ENCODE measurements at regions not wholly inside any gene's neighbourhood (a gene's known extent, or its start where the extent isn't known, plus 50 kb on each side); places are given as distances from the start of the nearest gene placed in this dataset.

GRCh38 chr9:79780559-79780958 is 208.8 kb downstream of the TLE4 start:
- Histone ChIP-seq H4K20me1 (ENCODE audit: insufficient read depth, low read length) (no peaks in the 10 kb centered on the region), H3K36me3 (replicated peaks; ENCODE audit: insufficient read depth, low read length) (no peaks in the 10 kb centered on the region), H3K27ac (ENCODE audit: low read length) (no peak overlapping the region), H3K9me3 (replicated peaks; ENCODE audit: insufficient read depth, low read length) (no peaks in the 10 kb centered on the region; the same call in 1 of the 2 replicates), H2AFZ (ENCODE audit: low read length) (no peak overlapping the region), H3K9me2 (replicated peaks; ENCODE audit: insufficient read depth, low read length) (no peaks in the 10 kb centered on the region), H3F3A (ENCODE audit: insufficient read depth, low read length) (no peaks in the 10 kb centered on the region), H3K4me1 (ENCODE audit: low read length) (no peaks in the 10 kb centered on the region), H3K9ac (ENCODE audit: low read length) (no peak overlapping the region), H3K79me2 (ENCODE audit: low read length) (no peaks in the 10 kb centered on the region), H3K27me3 (replicated peaks; ENCODE audit: insufficient read depth, low read length) (no peaks in the 10 kb centered on the region), H3K4me3 (ENCODE audit: low read length) (no peak overlapping the region), H3K4me2 (ENCODE audit: low read depth, low read length) (no peak overlapping the region)
- TF ChIP-seq CTCF (IDR thresholded peaks at IDR 0.05; ENCODE audit: low read length), result no peak
- no peak for TF ChIP-seq EZH2 (optimal IDR thresholded peaks at IDR 0.05; ENCODE audit: low read depth, low read length)
- no peak for TF ChIP-seq EZH2phosphoT487 (IDR thresholded peaks at IDR 0.05; ENCODE audit: low read length)
- DNase-seq, result no peak

DNA sequence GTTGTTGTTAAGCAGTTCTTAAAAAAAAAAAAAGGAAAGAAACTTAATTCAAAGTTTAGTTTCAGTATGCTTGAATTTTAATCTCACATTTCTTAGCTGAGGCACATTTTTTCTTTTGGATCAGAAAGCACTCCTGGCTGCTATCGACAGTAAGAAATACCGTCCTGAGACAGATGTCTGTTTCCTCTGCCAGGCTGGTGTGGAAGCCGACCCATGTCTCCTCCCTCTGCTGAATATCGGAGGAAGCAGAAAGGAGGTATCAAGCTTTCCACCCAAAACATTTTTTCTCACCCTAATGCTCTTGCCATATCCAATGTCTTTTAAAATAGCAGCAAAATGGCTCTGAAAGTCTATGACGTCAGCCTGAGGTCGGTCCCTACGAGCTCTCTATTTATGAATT is 208.1 kb downstream of the TLE4 start:
- TF ChIP-seq EZH2phosphoT487 (IDR thresholded peaks at IDR 0.05; ENCODE audit: low read length) (no peak), CTCF (IDR thresholded peaks at IDR 0.05; ENCODE audit: low read length) (no peak), EZH2 (optimal IDR thresholded peaks at IDR 0.05; ENCODE audit: low read depth, low read length) (no peak)
- Histone ChIP-seq H3K4me1 (ENCODE audit: low read length) (no peaks in the 10 kb centered on the region), H3K4me2 (ENCODE audit: low read depth, low read length) (no peak overlapping the region), H3K9ac (ENCODE audit: low read length) (no peak overlapping the region), H2AFZ (ENCODE audit: low read length) (no peak overlapping the region), H4K20me1 (ENCODE audit: insufficient read depth, low read length) (no peaks in the 10 kb centered on the region), H3K27me3 (replicated peaks; ENCODE audit: insufficient read depth, low read length) (no peaks in the 10 kb centered on the region), H3K4me3 (ENCODE audit: low read length) (no peak overlapping the region), H3K9me2 (replicated peaks; ENCODE audit: insufficient read depth, low read length) (no peaks in the 10 kb centered on the region), H3F3A (ENCODE audit: insufficient read depth, low read length) (no peaks in the 10 kb centered on the region), H3K9me3 (replicated peaks; ENCODE audit: insufficient read depth, low read length) (no peaks in the 10 kb centered on the region; the same call in 1 of the 2 replicates), H3K36me3 (replicated peaks; ENCODE audit: insufficient read depth, low read length) (no peaks in the 10 kb centered on the region), H3K79me2 (ENCODE audit: low read length) (no peaks in the 10 kb centered on the region), H3K27ac (ENCODE audit: low read length) (no peak overlapping the region)
- DNase-seq, result no peak

DNA sequence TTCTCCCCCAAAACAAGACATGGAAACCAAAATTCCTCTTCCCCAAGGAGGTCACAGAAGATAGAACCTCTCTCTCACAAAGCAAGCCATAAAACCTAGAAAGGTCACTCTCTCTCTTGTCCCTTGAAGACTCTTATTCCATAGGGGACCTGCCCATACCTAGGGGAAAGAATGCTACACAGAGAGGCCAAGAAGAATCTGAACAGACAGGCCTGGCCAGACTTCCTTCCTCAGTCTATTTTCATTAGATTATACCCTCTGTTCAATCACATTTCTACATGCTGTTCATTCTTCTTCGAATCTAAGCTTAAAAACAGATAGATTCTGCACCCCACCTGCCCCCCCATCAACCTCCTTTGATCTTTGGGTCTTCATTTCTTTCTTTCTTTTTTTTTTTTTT is 206.8 kb downstream of the TLE4 start:
- no peak for TF ChIP-seq CTCF (IDR thresholded peaks at IDR 0.05; ENCODE audit: low read length)
- TF ChIP-seq EZH2 (optimal IDR thresholded peaks at IDR 0.05; ENCODE audit: low read depth, low read length), result no peak
- no peak for TF ChIP-seq EZH2phosphoT487 (IDR thresholded peaks at IDR 0.05; ENCODE audit: low read length)
- Histone ChIP-seq H2AFZ (ENCODE audit: low read length) (no peak overlapping the region), H3K79me2 (ENCODE audit: low read length) (no peaks in the 10 kb centered on the region), H3K36me3 (replicated peaks; ENCODE audit: insufficient read depth, low read length) (no peaks in the 10 kb centered on the region), H4K20me1 (ENCODE audit: insufficient read depth, low read length) (no peaks in the 10 kb centered on the region), H3F3A (ENCODE audit: insufficient read depth, low read length) (no peaks in the 10 kb centered on the region), H3K9ac (ENCODE audit: low read length) (no peak overlapping the region), H3K4me2 (ENCODE audit: low read depth, low read length) (no peak overlapping the region), H3K27me3 (replicated peaks; ENCODE audit: insufficient read depth, low read length) (no peaks in the 10 kb centered on the region), H3K9me2 (replicated peaks; ENCODE audit: insufficient read depth, low read length) (no peaks in the 10 kb centered on the region), H3K4me3 (ENCODE audit: low read length) (no peak overlapping the region), H3K9me3 (replicated peaks; ENCODE audit: insufficient read depth, low read length) (no peaks in the 10 kb centered on the region; the same call in 1 of the 2 replicates), H3K4me1 (ENCODE audit: low read length) (no peaks in the 10 kb centered on the region), H3K27ac (ENCODE audit: low read length) (no peak overlapping the region)
- no peak for DNase-seq
